ENCODE measurements at regions not wholly inside any gene's neighbourhood (a gene's known extent, or its start where the extent isn't known, plus 50 kb on each side); places are given as distances from the start of the nearest gene placed in this dataset.
A peak's percentile ranks its signal among the peaks of the same experiment; 100 is the strongest.

DNA sequence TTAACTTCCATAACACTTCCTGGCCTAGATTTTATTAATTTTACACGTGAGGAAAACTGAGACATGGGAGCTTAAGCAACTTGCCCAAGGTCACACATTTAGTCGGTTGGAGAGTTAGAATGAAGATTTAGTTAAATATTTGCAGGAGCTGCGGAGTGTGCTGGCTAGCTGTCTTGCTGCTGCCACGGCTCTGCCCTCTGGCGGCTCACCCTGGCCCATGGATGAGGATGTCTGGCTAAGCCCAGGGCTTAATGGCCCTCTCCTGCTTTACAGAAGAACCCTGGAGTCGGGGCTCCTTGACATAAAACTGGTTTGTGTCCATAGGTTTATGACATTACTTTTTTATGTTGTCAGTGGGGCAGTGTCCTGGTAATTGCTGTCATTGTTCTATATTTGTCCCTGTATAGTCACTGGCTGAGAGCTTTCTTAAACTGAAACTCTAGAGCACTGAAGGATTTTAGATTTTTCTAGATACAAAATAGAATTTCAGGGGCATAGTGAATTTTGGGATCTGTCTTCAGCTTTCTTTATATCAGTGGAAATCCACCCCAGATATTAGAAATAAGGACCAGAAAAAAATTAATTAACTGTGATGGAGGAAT, 88.9 kb upstream of the WLS start:
- DNase-seq (ENCODE audit: low spot score) (peak; percentile 50), ATAC-seq (peak; percentile 100), FAIRE-seq (peak; percentile 71)
- Histone ChIP-seq H3K79me2 (ENCODE audit: insufficient read depth, low read length) (no peaks in the 10 kb centered on the region), H3K27me3 (ENCODE audit: control insufficient read depth in 1 of 2, insufficient read depth in 2 of 2, low read length in 2 of 2) (0 out of 5 replicates have a peak, but pooled peaks cover 0 to 3% of the 10 kb centered on the region in 2 experiments), H3K36me3 (replicated peaks in 1 of 2; ENCODE audit: control insufficient read depth in 1 of 2, insufficient read depth in 2 of 2, low read length in 2 of 2) (no peaks in the 10 kb centered on the region), H3K4me2 (ENCODE audit: low read depth, low read length) (no peak overlapping the region), H3K9me3 (ENCODE audit: low read length) (no peaks in the 10 kb centered on the region), H3K27ac (ENCODE audit: extremely low read length, insufficient read depth, low read length) (no peak overlapping the region), H3K4me1 (ENCODE audit: insufficient read depth, low read length) (no peaks in the 10 kb centered on the region), H3K9ac (ENCODE audit: insufficient read depth, low read depth, low read length) (no peak overlapping the region), H3K4me3 (replicated peaks in 1 of 3; ENCODE audit: insufficient read depth in 1 of 3, low read depth in 2 of 3, low read length in 3 of 3) (no peak overlapping the region), H2AFZ (ENCODE audit: low read length) (no peak overlapping the region), H4K20me1 (ENCODE audit: insufficient read depth, low read length) (no peaks in the 10 kb centered on the region)
- in situ Hi-C loops (cut with HindIII; ENCODE audit: extremely low pct_ligation_motif_present, low pct_unique_long_range_greater_than_20kb) (loop anchor here (5.0 kb wide), 1 partner anchor 199 kb away; no protein-coding TSS in a partner anchor), intact Hi-C loops (cut with micrococcal nuclease; ENCODE audit: unreplicated experiment) (loop anchor here (1.0 kb wide), 2 partner anchors 201 to 205 kb away; no protein-coding TSS in a partner anchor)
- ChIA-PET CTCF (ENCODE audit: low intra/inter-chr PET ratio, low total read pairs) (interaction anchor here (1.8 to 3.3 kb wide), 3 partner anchors 21 to 205 kb away, joined by 7 to 33 read pairs (median 18); no protein-coding TSS in a partner anchor), POLR2A (interaction anchor here (0.5 to 1.0 kb wide), 2 partner anchors 201 to 640 kb away, joined by 3 to 5 read pairs; no protein-coding TSS in a partner anchor)
- 0% methylated on average over 4 of the region's 6 CpGs for WGBS (ENCODE audit: low lambda C conversion rate)
- BruUV-seq (replicated peaks): no TSS peak
- TF ChIP-seq ZNF720 (CRISPR knock-in tag; IDR thresholded peaks at IDR 0.05) (no peak), MEF2D (CRISPR knock-in tag; IDR thresholded peaks at IDR 0.05) (no peak), XRCC5 (optimal IDR thresholded peaks at IDR 0.05; ENCODE audit: low read length) (peak; percentile 52), ARID5B (CRISPR knock-in tag; IDR thresholded peaks at IDR 0.05) (peak; percentile 38; the same call in 1 of the 2 replicates), ESRRA (CRISPR knock-in tag; IDR thresholded peaks at IDR 0.05; ENCODE audit: low read depth) (0 out of 2 replicates have a peak, but pooled peaks have one; percentile 26), SALL1 (CRISPR knock-in tag; IDR thresholded peaks at IDR 0.05) (peak; percentile 52; the same call in 1 of the 2 replicates), RAD21 (CRISPR knock-in tag; IDR thresholded peaks at IDR 0.05) (peak; percentile 70), TBP (CRISPR knock-in tag; IDR thresholded peaks at IDR 0.05) (no peak), SMC3 (IDR thresholded peaks at IDR 0.05; ENCODE audit: low read length) (peak; percentile 65), STAG1 (CRISPR knock-in tag; IDR thresholded peaks at IDR 0.05) (peak; percentile 68), ZNF674 (CRISPR knock-in tag; IDR thresholded peaks at IDR 0.05; ENCODE audit: low read depth) (no peak), FOSL2 (CRISPR knock-in tag; IDR thresholded peaks at IDR 0.05) (0 out of 2 replicates have a peak, but pooled peaks have one; percentile 6)
- TF ChIP-seq, protein P1, sequence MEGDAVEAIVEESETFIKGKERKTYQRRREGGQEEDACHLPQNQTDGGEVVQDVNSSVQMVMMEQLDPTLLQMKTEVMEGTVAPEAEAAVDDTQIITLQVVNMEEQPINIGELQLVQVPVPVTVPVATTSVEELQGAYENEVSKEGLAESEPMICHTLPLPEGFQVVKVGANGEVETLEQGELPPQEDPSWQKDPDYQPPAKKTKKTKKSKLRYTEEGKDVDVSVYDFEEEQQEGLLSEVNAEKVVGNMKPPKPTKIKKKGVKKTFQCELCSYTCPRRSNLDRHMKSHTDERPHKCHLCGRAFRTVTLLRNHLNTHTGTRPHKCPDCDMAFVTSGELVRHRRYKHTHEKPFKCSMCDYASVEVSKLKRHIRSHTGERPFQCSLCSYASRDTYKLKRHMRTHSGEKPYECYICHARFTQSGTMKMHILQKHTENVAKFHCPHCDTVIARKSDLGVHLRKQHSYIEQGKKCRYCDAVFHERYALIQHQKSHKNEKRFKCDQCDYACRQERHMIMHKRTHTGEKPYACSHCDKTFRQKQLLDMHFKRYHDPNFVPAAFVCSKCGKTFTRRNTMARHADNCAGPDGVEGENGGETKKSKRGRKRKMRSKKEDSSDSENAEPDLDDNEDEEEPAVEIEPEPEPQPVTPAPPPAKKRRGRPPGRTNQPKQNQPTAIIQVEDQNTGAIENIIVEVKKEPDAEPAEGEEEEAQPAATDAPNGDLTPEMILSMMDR (CRISPR knock-in tag; IDR thresholded peaks at IDR 0.05): peak; percentile 80
- TF ChIP-seq, protein P2, sequence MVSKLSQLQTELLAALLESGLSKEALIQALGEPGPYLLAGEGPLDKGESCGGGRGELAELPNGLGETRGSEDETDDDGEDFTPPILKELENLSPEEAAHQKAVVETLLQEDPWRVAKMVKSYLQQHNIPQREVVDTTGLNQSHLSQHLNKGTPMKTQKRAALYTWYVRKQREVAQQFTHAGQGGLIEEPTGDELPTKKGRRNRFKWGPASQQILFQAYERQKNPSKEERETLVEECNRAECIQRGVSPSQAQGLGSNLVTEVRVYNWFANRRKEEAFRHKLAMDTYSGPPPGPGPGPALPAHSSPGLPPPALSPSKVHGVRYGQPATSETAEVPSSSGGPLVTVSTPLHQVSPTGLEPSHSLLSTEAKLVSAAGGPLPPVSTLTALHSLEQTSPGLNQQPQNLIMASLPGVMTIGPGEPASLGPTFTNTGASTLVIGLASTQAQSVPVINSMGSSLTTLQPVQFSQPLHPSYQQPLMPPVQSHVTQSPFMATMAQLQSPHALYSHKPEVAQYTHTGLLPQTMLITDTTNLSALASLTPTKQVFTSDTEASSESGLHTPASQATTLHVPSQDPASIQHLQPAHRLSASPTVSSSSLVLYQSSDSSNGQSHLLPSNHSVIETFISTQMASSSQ (IDR thresholded peaks at IDR 0.05; ENCODE audit: low read depth): no peak; the same call in 1 of the 2 replicates
- TF ChIP-seq, protein P2 (CRISPR knock-in tag; IDR thresholded peaks at IDR 0.05; ENCODE audit: borderline replicate concordance): peak; percentile 28; the same call in 1 of the 2 replicates
